CD4-positive, alpha-beta T cell treated with Interleukin-1 beta for 1 hour (primary cell): ENCODE measurements at regions not wholly inside any gene's neighbourhood (a gene's known extent, or its start where the extent isn't known, plus 50 kb on each side); places are given as distances from the start of the nearest gene placed in this dataset.
"Not testable (repeated sequence)": the region's sequence is repeated elsewhere in the genome, so short reads cannot be mapped to it uniquely, and the experiment has no call there.

Experiments
- DNase-seq, 2 donors: peaks; one replicate each; pipeline ENCODE4 v3.0.0-alpha.2; 2020 to 2022

DNA sequence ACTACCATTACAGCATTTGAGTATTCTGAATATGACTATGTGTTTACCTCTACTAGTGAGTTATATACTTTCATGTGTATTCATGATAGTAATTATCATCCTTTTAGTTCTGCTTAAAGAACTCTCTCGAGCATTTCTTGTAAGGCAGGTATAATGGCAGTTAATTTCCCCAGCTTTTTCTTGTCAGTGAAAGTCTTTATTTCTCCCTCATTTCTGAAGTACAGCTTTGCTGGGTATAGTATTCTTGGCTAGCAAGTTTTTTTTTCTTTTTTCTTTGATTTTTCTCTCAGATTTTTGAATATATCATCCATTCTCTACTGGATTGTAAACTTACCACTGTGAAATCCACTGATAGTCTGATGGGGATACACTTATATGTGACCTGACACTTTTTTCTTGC lies 165.9 kb upstream of the ARHGAP5 start:
- no peak for DNase-seq

DNA sequence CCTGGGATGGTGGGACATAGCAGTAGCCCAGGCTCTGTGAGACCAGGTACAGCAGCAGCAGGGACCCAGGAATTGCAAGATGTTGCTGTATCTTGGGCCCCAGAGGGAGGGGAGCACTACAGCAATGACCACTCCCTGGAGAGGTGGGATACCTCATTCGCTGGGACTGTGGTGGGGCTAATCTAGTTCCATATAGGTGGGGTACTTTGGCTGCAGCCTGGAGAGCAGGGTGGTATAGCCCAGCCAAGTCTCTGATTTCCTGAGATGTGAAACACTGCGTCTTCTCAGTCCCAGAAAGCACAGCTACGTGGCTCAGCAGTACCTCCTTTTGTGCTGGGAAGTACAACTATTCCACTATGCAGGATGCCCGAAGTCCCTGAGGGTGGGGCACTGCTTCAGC lies 163.7 kb upstream of the ARHGAP5 start:
- DNase-seq, result no peak

DNA sequence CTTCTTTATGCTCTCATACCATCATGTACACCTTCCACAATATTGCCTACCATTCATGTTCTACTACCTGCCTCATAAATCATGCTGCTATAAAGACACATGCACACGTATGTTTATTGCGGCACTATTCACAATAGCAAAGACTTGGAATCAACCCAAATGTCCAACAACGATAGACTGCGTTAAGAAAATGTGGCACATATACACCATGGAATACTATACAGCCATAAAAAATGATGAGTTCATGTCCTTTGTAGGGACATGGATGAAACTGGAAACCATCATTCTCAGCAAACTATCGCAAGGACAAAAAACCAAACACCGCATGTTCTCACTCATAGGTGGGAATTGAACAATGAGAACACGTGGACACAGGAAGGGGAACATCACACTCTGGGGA lies 158.8 kb upstream of the ARHGAP5 start:
- not testable (repeated sequence) for DNase-seq

DNA sequence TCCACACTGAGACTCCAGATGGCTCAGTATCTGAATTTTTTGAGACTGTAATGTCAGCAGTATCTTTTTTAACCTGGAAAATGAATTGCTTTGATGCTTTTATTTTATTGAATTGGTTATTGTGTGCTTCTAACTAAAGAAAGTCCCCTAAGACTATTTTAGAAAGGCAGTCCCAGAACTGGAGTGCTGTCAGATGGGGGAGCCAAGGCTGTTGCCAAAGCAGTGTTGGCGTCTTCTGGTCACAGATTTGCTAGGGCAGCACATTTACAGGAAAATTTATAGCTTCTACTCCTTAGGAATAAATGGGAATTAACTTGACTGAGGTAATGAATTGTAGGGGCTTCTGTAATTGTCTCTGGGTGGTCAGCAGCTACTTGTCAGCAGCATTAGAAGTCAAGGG lies 157.1 kb upstream of the ARHGAP5 start:
- DNase-seq, result no peak

DNA sequence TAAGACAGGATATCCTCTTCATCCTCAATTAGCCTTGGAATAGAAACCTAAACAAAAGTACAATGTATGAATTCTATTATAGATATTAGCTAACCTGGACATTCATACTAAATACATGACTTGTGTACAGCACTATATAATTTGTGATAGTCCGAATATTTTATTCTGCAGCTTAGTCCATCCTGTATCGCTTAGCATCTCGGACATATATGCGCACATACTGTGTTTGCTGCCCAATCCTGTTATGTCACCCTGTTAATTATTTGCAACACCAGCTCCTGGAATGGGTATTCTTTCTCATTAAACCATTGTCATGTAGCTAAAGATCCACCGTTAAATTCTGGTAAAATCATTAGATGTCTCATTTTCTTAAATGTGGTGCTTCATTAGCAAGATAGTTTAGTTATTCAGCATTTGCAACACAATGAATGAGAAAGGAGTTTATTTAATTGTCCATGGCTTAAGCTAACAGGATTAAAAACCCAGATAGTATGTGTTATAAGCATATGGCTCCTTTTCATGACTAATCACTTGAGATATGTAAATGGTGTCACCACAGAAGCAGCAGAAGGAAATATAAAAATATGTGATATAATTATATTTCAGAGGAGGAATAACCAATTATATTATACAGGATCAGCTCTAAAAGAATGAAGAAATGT lies 156.0 kb upstream of the ARHGAP5 start:
- DNase-seq, result no peak

DNA sequence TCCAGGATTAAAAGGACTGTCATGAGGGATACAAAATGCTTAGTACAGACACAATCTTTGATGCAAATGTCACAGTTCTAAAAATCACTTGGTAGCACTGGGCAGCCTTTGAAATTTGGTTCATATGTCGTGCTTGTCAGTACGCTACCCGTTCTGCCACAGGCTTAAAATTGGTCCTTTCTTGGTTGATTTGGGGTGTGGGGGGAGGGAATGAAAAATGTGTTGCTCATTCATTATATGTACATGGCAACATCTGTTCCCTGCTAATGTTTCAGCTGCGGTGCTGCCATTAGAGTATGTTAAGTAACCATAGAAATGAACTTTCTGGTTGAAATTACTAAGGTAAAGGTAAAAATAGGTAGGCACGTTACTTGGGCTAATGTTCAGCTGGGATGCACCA lies 155.4 kb upstream of the ARHGAP5 start:
- DNase-seq, result no peak

- DNase-seq, result peak; percentile 7 to 59
Measured at GRCh38 chr14:31926123-31926522, 151.0 kb upstream of the ARHGAP5 start.

DNA sequence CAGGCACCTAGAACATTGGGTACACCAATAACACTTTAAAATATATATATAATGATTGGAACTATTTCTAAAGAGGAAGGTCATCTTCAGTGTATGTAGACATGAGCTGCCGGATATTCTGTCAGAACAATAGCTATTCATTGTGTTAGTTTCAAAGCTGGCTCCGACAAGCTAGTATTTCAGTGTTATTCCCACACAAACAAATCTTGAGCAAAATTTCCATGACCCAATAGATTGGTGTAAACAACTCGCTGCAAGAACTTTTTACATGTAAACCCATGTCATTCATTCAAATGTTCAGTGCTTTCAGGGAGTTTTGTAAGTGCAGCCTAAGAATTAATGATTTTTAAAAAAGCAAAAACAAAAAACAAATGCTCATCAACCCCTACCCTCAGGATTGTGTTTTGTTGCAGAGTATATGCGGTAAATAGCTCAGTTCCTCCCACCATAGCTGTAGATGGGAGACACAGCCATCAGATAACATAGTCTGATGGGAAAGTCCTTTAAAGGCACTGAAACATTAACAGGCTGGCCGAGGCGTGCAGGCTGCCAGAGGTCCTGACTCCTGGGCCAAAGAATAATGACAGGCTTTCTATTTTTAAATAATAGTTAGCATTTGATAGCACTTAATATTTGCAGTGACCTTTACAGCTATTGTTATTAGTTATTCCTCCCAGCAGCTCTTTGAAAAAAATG lies 150.3 kb upstream of the ARHGAP5 start:
- DNase-seq, result no peak

- no peak for DNase-seq
Measured at GRCh38 chr14:31927348-31927832, 149.7 kb upstream of the ARHGAP5 start.

- DNase-seq, result no peak
Measured at GRCh38 chr14:31930070-31930469, 147.0 kb upstream of the ARHGAP5 start.

GRCh38 chr14:31930493-31931240 lies 146.4 kb upstream of the ARHGAP5 start:
- no peak for DNase-seq

GRCh38 chr14:31932675-31933074 lies 144.4 kb upstream of the ARHGAP5 start:
- no peak for DNase-seq

GRCh38 chr14:31933716-31934115 lies 143.4 kb upstream of the ARHGAP5 start:
- DNase-seq, result no peak

DNA sequence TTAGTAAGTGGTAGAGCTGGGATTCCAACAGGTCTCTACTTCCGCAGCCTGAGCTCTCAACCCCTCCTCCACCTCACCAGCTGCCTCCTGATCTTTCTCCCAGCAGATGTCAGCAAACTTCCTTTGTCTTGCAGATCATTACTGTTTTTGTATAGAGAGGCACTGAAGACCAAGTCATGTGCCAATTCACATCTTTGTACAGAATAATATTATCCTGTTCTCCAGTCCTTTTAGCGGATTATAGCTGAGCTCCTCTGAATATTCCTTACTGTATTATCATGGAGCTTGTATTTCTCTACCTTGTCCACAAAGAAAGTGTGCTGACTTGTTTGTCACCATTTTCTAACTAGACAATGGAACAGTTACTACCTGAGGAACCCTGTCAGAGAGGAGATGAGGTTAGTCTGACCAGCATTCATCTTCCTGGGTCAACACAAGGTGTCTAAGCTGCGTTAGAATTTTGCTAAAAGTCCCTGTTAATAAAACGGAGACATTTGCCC lies 142.3 kb upstream of the ARHGAP5 start:
- DNase-seq, result peak in 1 of 2 donors; percentile 35

- DNase-seq, result no peak
Measured at GRCh38 chr14:31935391-31935790, 141.7 kb upstream of the ARHGAP5 start.

DNA sequence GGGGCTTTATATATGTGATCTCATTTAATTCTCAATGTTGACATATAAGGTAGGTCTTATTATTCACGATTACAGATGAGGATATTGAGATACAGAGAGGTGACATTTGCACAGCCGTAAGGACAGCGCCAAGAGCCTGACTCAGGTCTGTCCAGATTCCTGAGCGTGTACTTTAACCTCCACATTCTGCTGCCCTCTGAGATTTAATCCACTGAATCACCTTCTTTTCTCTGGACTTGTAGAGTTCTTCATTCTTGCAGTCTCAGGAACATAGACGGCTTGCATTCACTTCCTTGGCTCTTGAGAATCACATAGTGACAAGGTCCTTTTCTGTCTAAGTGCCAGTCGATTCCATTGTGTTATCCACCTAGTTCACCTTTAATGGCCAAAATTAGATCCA lies 141.0 kb upstream of the ARHGAP5 start:
- DNase-seq, result no peak

DNA sequence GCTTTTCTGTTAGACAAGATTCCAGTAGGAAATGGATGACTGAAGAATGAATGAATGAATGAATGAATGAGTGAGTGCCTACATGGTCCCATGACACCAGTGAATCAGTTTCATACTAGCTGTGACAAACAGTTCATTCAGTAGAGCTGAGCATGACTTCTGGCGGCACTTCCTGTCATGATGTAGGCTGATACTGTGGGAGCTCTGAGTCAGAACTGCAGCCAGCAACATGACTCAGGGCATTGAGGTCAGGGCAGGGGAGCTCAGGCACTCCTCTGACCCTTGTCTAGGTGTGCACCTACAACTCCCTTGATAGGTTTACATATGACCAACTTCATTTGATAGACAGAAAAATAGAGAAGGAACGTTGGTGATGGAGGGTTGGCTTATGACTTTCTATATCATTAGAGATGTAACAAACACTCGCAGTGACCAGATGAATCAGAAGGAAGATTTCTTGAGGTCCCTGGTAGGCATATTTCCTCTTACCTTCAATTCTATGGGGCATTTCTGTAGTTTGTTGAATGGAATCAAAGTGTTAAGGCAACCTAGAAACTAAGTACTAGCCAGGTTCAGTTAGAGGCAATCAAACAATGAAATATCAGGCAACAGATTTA lies 139.3 kb upstream of the ARHGAP5 start:
- DNase-seq, result peak; percentile 28 to 33

- DNase-seq, result no peak
Measured at GRCh38 chr14:31939934-31940333, 137.2 kb upstream of the ARHGAP5 start.

GRCh38 chr14:31941487-31941886 lies 135.6 kb upstream of the ARHGAP5 start:
- DNase-seq, result no peak

DNA sequence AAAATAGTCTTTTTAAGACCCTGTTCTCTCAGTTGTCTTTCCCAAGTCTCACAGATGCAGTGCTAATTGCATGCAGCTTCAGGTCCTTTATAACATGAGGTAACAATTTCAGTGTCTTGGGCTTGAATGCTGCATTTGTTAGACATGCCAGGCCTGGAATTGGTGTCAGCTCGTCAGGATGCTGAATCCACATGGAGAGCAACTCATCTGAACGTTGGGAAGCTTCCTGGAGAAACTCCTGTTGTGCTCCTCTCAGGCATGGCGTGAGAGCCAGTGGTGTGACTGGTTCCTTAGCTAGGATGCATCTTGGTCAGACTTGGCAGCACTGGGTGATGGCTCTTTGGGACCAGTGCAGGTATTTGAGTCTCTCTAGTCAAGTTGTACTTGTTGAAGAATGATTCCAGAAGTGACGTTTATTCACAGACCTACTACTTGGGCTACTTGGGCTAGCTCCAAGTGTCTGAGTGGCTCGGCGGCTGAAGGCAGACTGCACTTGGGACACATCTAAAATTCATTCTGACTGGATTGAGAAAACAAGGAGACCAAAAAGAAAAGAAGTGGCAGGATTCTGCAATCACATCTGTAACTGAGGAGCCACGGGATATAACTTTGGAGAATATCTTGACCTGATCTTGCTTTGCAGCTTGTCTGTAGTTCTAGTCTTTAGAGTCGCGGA lies 134.8 kb upstream of the ARHGAP5 start:
- DNase-seq, result no peak

DNA sequence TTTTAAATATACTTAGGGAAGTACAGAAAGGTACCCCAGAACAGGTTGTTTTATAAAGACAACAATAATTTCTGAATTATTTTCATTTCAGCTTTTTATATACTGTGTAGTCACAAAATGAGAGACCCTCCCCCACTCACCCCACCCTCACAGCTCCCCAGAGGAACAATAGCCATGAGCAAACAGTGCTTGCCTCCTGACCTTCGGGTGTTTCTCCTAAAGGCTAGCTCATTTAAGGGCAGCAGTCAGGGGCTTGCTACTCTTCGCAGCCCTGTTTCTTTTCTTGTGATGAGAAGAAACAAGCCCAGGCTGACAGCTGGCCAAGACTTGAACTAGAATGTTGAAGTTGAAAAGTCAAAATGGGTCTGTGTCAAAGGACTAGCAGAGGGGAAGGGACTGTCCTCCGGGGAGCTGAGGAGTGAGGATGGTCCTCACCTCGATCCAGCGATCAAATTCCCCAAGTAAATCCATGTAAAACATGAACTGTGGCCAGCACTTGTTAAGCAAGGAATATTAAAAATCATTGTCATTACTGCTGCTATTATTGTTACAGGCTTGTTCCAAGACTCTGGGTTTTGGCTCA lies 133.8 kb upstream of the ARHGAP5 start:
- no peak for DNase-seq

GRCh38 chr14:31943861-31944255 lies 133.2 kb upstream of the ARHGAP5 start:
- no peak for DNase-seq
